ENCODE measurements at regions not wholly inside any gene's neighbourhood (a gene's known extent, or its start where the extent isn't known, plus 50 kb on each side); places are given as distances from the start of the nearest gene placed in this dataset.
"Not testable (repeated sequence)": the region's sequence is repeated elsewhere in the genome, so short reads cannot be mapped to it uniquely, and the experiment has no call there.

GRCh38 chr15:20282491-20282943 is 259.1 kb downstream of the GOLGA6L6 start:
- not testable (repeated sequence) for H3K4me1 Mint-ChIP-seq; H3K4me1 ChIP-seq (ENCODE audit: control insufficient read depth in 2 of 2, insufficient read depth in 2 of 2, low read length in 2 of 2)

DNA sequence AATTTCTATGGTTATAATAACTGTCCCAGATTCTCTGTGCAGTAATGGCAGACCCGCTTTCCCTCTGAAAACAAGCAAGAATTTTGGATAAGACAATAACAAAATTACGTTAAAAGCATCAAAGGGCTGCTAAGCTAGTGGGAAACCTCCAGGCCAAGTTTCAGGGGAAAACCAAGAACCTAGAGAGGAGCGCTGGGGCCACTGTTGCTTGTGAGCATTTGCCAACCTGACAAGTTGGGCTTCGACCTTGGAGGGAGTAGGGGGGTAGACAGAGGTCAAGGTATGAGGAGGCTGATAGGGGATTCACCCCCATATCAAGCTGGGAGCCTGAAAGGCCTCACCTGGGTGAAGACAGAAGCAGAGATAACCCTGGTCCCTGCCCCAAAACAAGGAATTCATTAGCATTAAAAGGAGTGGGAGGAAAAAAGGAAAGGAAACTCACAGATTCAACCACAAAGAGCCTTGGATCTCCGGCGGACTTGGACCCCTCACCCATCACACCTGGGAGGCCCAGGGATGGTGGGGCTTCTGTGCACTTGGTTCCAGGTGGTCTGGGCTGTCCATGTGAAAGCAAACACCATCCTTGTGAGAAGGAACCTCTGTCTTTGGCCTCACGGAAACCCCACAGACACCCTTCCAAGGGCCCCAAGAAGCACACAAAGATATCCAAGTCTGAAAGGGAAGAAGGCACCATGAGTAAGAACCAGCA is 259.9 kb downstream of the GOLGA6L6 start:
- H2AFZ ChIP-seq (ENCODE audit: insufficient read depth, low read depth, low read length, poor library complexity, severe bottlenecking); POLR2A ChIA-PET; H3K4me1 Mint-ChIP-seq; CTCF ChIA-PET; H3K4me3 Mint-ChIP-seq; H3K4me3 ChIP-seq (ENCODE audit: control extremely low read depth in 1 of 5, extremely low read depth in 1 of 5, insufficient read depth in 1 of 5, low read depth in 2 of 5, low read length in 4 of 5); intact Hi-C loops (cut with micrococcal nuclease); H3K4me1 ChIP-seq (ENCODE audit: control insufficient read depth in 2 of 2, insufficient read depth in 2 of 2, low read length in 2 of 2); H3K27ac ChIP-seq (ENCODE audit: low read length in 2 of 2); H3K36me3 ChIP-seq (replicated peaks in 1 of 2; ENCODE audit: control extremely low read depth in 1 of 2, control insufficient read depth in 1 of 2, extremely low read depth in 1 of 2, insufficient read depth in 2 of 2, low read length in 1 of 2); H3K9me3 Mint-ChIP-seq (ENCODE audit: insufficient read depth); ATAC-seq (ENCODE audit: low read depth); H4K20me1 ChIP-seq (ENCODE audit: control insufficient read depth, insufficient read depth, low read length, poor library complexity, severe bottlenecking); H3K27ac Mint-ChIP-seq; H3K27me3 Mint-ChIP-seq; DNase-seq; H3K9ac ChIP-seq (ENCODE audit: low read length); H3K27me3 ChIP-seq (replicated peaks in 1 of 4; ENCODE audit: control extremely low read depth in 1 of 4, control insufficient read depth in 3 of 4, insufficient read depth in 4 of 4, low read length in 3 of 4); H3K4me2 ChIP-seq (replicated peaks; ENCODE audit: low read depth, low read length, poor library complexity, severe bottlenecking); H3K79me2 ChIP-seq (ENCODE audit: control insufficient read depth, insufficient read depth, low read length): not testable (repeated sequence)
- WGBS (ENCODE audit: insufficient coverage) = 74% methylated on average over 7 of the region's 7 CpGs
- peaks cover 0 to 44% (median 3%) of the 10 kb centered on the region in 3 donors for H3K9me3 ChIP-seq (ENCODE audit: control extremely low read depth in 1 of 3, control insufficient read depth in 2 of 3, insufficient read depth in 1 of 3, low read length in 2 of 3)

More at GRCh38 chr15:20282491-20282943, 259.1 kb downstream of the GOLGA6L6 start:
- 90% methylated on average over 29 of the region's 29 CpGs for WGBS (ENCODE audit: insufficient coverage)
- H3K4me2 ChIP-seq (replicated peaks; ENCODE audit: low read depth, low read length, poor library complexity, severe bottlenecking); H3K27me3 ChIP-seq (replicated peaks in 1 of 4; ENCODE audit: control extremely low read depth in 1 of 4, control insufficient read depth in 3 of 4, insufficient read depth in 4 of 4, low read length in 3 of 4); H3K4me3 ChIP-seq (ENCODE audit: control extremely low read depth in 1 of 5, extremely low read depth in 1 of 5, insufficient read depth in 1 of 5, low read depth in 2 of 5, low read length in 4 of 5); H4K20me1 ChIP-seq (ENCODE audit: control insufficient read depth, insufficient read depth, low read length, poor library complexity, severe bottlenecking); H3K4me3 Mint-ChIP-seq; H3K9ac ChIP-seq (ENCODE audit: low read length); CTCF ChIA-PET; H2AFZ ChIP-seq (ENCODE audit: insufficient read depth, low read depth, low read length, poor library complexity, severe bottlenecking); H3K79me2 ChIP-seq (ENCODE audit: control insufficient read depth, insufficient read depth, low read length); H3K27me3 Mint-ChIP-seq; DNase-seq; H3K27ac ChIP-seq (ENCODE audit: low read length in 2 of 2); POLR2A ChIA-PET; H3K36me3 ChIP-seq (replicated peaks in 1 of 2; ENCODE audit: control extremely low read depth in 1 of 2, control insufficient read depth in 1 of 2, extremely low read depth in 1 of 2, insufficient read depth in 2 of 2, low read length in 1 of 2); H3K9me3 Mint-ChIP-seq (ENCODE audit: insufficient read depth); ATAC-seq (ENCODE audit: low read depth); intact Hi-C loops (cut with micrococcal nuclease); H3K27ac Mint-ChIP-seq: not testable (repeated sequence)
- peaks cover 0 to 36% (median 3%) of the 10 kb centered on the region in 3 donors for H3K9me3 ChIP-seq (ENCODE audit: control extremely low read depth in 1 of 3, control insufficient read depth in 2 of 3, insufficient read depth in 1 of 3, low read length in 2 of 3)
